CD4-positive, alpha-beta memory T cell (primary cell): ENCODE measurements at regions not wholly inside any gene's neighbourhood (a gene's known extent, or its start where the extent isn't known, plus 50 kb on each side); places are given as distances from the start of the nearest gene placed in this dataset.

Source experiments
- CTCF ChIA-PET: fragments of 350-600 bp; sonication (Branson Sonifier 250); formaldehyde crosslinking; loops from one replicate; lab custom pipeline; 2021; ENCODE audit warnings: inconsistent platforms; ENCODE audit not compliant: partially characterized antibody; lab: Charles Lee
- POLR2A ChIA-PET: fragments of 350-600 bp; sonication (Branson Sonifier 250); formaldehyde crosslinking; loops from one replicate; lab custom pipeline; 2021; ENCODE audit not compliant: partially characterized antibody; lab: Charles Lee
- DNase-seq, 5 donors: peaks; one replicate each; pipeline versions ENCODE4 v3.0.0 to v3.0.0-alpha.2; 2020 to 2022; ENCODE audit warnings: mixed read lengths in 1 of 5
- H3K27ac ChIP-seq: one replicate; pipeline ENCODE4 v1.7.0; 2013; ENCODE audit warnings: low read depth, low read length
- H3K27me3 ChIP-seq: 2 replicates; pipeline ENCODE4 v1.7.0; 2013; ENCODE audit warnings: mild to moderate bottlenecking, low read length, moderate library complexity; ENCODE audit not compliant: insufficient read depth
- H3K36me3 ChIP-seq: 2 replicates; pipeline ENCODE4 v1.7.0; 2013; ENCODE audit warnings: mild to moderate bottlenecking, low read length, moderate library complexity; ENCODE audit not compliant: insufficient read depth
- H3K4me1 ChIP-seq: 2 replicates; pipeline ENCODE4 v1.7.0; 2013; ENCODE audit warnings: mild to moderate bottlenecking, low read length, moderate library complexity; ENCODE audit not compliant: insufficient read depth
- H3K4me3 ChIP-seq, 2 donors: one replicate each; pipeline ENCODE4 v1.7.0; 2013; ENCODE audit warnings: low read length in 2 of 2, mild to moderate bottlenecking in 1 of 2
- H3K9me3 ChIP-seq, 2 donors: one replicate each; pipeline ENCODE4 v1.7.0; 2013; ENCODE audit warnings: low read length in 2 of 2, control low read depth in 1 of 2; ENCODE audit not compliant: control insufficient read depth in 1 of 2
- H3K27ac Mint-ChIP-seq, 7 donors: one replicate each; pipeline ENCODE4 v1.8.0; 2020 to 2021; ENCODE audit warnings: mixed read lengths in 7 of 7, mild to moderate bottlenecking in 6 of 7, inconsistent platforms in 3 of 7, moderate library complexity in 3 of 7
- H3K27me3 Mint-ChIP-seq, 2 donors: one replicate each; pipeline ENCODE4 v1.8.0; 2020 to 2021; ENCODE audit warnings: mixed read lengths in 2 of 2
- H3K36me3 Mint-ChIP-seq, 2 donors: one replicate each; pipeline ENCODE4 v1.8.0; 2020 to 2021; ENCODE audit warnings: mixed read lengths in 2 of 2, inconsistent platforms in 1 of 2, mild to moderate bottlenecking in 1 of 2
- H3K4me1 Mint-ChIP-seq, 4 donors: one replicate each; pipeline ENCODE4 v1.8.0; 2020 to 2021; ENCODE audit warnings: mixed read lengths in 4 of 4, mild to moderate bottlenecking in 1 of 4
- H3K4me3 Mint-ChIP-seq, 8 donors: one replicate each; pipeline ENCODE4 v1.8.0; 2020 to 2021; ENCODE audit warnings: mixed read lengths in 8 of 8, mild to moderate bottlenecking in 7 of 8, moderate library complexity in 6 of 8, inconsistent platforms in 3 of 8
- H3K9me3 Mint-ChIP-seq, 8 donors: one replicate each; pipeline ENCODE4 v1.8.0; 2020 to 2021; ENCODE audit warnings: mixed read lengths in 8 of 8, mild to moderate bottlenecking in 5 of 8, inconsistent platforms in 3 of 8, moderate library complexity in 1 of 8
- intact Hi-C: fragments of 100-400 bp; cut with micrococcal nuclease; formaldehyde crosslinking; loops from one replicate; pipeline ENCODE4 v1.15.1; 2023

DNA sequence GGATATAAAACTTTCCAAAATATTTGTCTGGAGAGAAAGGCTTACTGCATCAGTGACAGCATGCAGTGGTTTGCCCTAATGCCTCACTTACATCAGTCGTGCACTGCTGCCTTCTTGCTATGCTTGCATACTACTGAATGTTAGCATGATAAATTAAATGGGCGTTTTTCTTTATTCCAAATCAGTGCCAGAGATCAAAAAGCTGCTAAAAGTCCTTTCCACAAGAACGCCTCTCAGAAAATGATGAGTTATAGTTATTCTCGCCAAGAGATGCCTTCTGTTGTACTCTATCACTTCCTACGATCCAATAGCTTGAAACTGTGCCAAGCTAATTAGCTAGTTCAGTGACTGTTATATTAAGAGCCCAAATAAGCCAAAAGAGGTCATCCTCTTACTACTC, 345.8 kb upstream of the ROBO2 start:
- Mint-ChIP-seq H3K27me3 (no peaks in the 10 kb centered on the region), H3K9me3 (peaks cover 2 to 17% (median 9%) of the 10 kb centered on the region in 8 donors), H3K27ac (no peak overlapping the region), H3K4me3 (no peak overlapping the region), H3K36me3 (no peaks in the 10 kb centered on the region), H3K4me1 (no peaks in the 10 kb centered on the region)
- CTCF ChIA-PET: no interaction called here
- no peaks in the 10 kb centered on the region for H3K27me3 ChIP-seq
- intact Hi-C loops: no loop called here
- H3K9me3 ChIP-seq: no peaks in the 10 kb centered on the region
- no peak overlapping the region for H3K27ac ChIP-seq
- no peaks in the 10 kb centered on the region for H3K36me3 ChIP-seq
- DNase-seq: no peak
- no peaks in the 10 kb centered on the region for H3K4me1 ChIP-seq
- no peak overlapping the region for H3K4me3 ChIP-seq
- POLR2A ChIA-PET: no interaction called here

GRCh38 chr3:76698136-76698706, 341.7 kb upstream of the ROBO2 start:
- ChIA-PET CTCF (no interaction called here), POLR2A (no interaction called here)
- DNase-seq: no peak
- Histone ChIP-seq H3K27me3 (no peaks in the 10 kb centered on the region), H3K9me3 (no peaks in the 10 kb centered on the region), H3K4me1 (no peaks in the 10 kb centered on the region), H3K4me3 (no peak overlapping the region), H3K36me3 (no peaks in the 10 kb centered on the region), H3K27ac (no peak overlapping the region)
- Mint-ChIP-seq H3K4me1 (no peaks in the 10 kb centered on the region), H3K27me3 (no peaks in the 10 kb centered on the region), H3K4me3 (no peak overlapping the region), H3K9me3 (peaks cover 0 to 13% (median 7%) of the 10 kb centered on the region in 8 donors), H3K36me3 (no peaks in the 10 kb centered on the region), H3K27ac (no peak overlapping the region)
- intact Hi-C loops: no loop called here

GRCh38 chr3:76699846-76700245, 340.1 kb upstream of the ROBO2 start:
- Mint-ChIP-seq H3K27me3 (no peaks in the 10 kb centered on the region), H3K36me3 (no peaks in the 10 kb centered on the region), H3K4me3 (no peak overlapping the region), H3K9me3 (peaks cover 4 to 15% (median 10%) of the 10 kb centered on the region in 8 donors), H3K4me1 (no peaks in the 10 kb centered on the region), H3K27ac (no peak overlapping the region)
- intact Hi-C loops: no loop called here
- no peak overlapping the region for H3K4me3 ChIP-seq
- no peak for DNase-seq
- H3K4me1 ChIP-seq: no peaks in the 10 kb centered on the region
- ChIA-PET CTCF (no interaction called here), POLR2A (no interaction called here)
- H3K27ac ChIP-seq: no peak overlapping the region
- no peaks in the 10 kb centered on the region for H3K27me3 ChIP-seq
- H3K36me3 ChIP-seq: no peaks in the 10 kb centered on the region
- no peaks in the 10 kb centered on the region for H3K9me3 ChIP-seq

DNA sequence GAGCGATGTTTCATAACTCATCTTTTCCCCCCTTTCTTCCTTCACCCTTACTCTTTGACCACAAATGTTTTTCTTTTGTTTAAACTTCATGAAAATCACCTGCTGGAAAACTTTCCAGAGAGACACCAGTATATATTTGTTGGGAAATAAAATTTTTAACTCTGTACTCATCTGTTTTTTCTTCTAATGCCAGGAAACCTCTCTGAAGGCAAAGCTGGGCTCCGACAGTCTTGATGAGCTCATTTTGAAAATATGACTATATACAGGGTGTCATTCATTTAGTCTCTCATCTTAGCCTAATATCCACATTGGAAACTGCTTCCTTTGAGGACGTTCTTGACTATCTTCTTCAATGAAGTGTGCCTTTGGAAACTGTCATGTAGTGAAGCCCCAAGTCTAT, 339.6 kb upstream of the ROBO2 start:
- H3K36me3 ChIP-seq: no peaks in the 10 kb centered on the region
- no peaks in the 10 kb centered on the region for H3K27me3 ChIP-seq
- H3K4me3 Mint-ChIP-seq: no peak overlapping the region
- no peaks in the 10 kb centered on the region for H3K4me1 Mint-ChIP-seq
- H3K27ac ChIP-seq: no peak overlapping the region
- no peak overlapping the region for H3K4me3 ChIP-seq
- peaks cover 4 to 15% (median 10%) of the 10 kb centered on the region in 8 donors for H3K9me3 Mint-ChIP-seq
- no peaks in the 10 kb centered on the region for H3K27me3 Mint-ChIP-seq
- POLR2A ChIA-PET: no interaction called here
- no peak overlapping the region for H3K27ac Mint-ChIP-seq
- no peaks in the 10 kb centered on the region for H3K36me3 Mint-ChIP-seq
- DNase-seq: no peak
- intact Hi-C loops: no loop called here
- CTCF ChIA-PET: no interaction called here
- no peaks in the 10 kb centered on the region for H3K9me3 ChIP-seq
- H3K4me1 ChIP-seq: no peaks in the 10 kb centered on the region

- H3K27me3 Mint-ChIP-seq: no peaks in the 10 kb centered on the region
- Histone ChIP-seq H3K27ac (no peak overlapping the region), H3K9me3 (no peaks in the 10 kb centered on the region), H3K36me3 (no peaks in the 10 kb centered on the region), H3K4me1 (no peaks in the 10 kb centered on the region), H3K4me3 (no peak overlapping the region), H3K27me3 (no peaks in the 10 kb centered on the region)
- no peak overlapping the region for H3K4me3 Mint-ChIP-seq
- CTCF ChIA-PET: no interaction called here
- DNase-seq: no peak
- POLR2A ChIA-PET: no interaction called here
- no peaks in the 10 kb centered on the region for H3K36me3 Mint-ChIP-seq
- no peaks in the 10 kb centered on the region for H3K4me1 Mint-ChIP-seq
- peaks cover 3 to 19% (median 12%) of the 10 kb centered on the region in 8 donors for H3K9me3 Mint-ChIP-seq
- no peak overlapping the region for H3K27ac Mint-ChIP-seq
- intact Hi-C loops: no loop called here
These were observed 337.2 kb upstream of the ROBO2 start for GRCh38 chr3:76702676-76703075.

GRCh38 chr3:76715426-76715825, 324.5 kb upstream of the ROBO2 start:
- H3K4me3 ChIP-seq: no peak overlapping the region
- H3K36me3 ChIP-seq: no peaks in the 10 kb centered on the region
- ChIA-PET POLR2A (no interaction called here), CTCF (no interaction called here)
- H3K27ac ChIP-seq: no peak overlapping the region
- H3K4me1 ChIP-seq: no peaks in the 10 kb centered on the region
- Mint-ChIP-seq H3K4me3 (no peak overlapping the region), H3K27ac (no peak overlapping the region), H3K36me3 (no peaks in the 10 kb centered on the region), H3K9me3 (peaks cover 0 to 16% (median 4%) of the 10 kb centered on the region in 8 donors), H3K27me3 (no peaks in the 10 kb centered on the region), H3K4me1 (no peaks in the 10 kb centered on the region)
- no peaks in the 10 kb centered on the region for H3K27me3 ChIP-seq
- intact Hi-C loops: no loop called here
- DNase-seq: no peak
- H3K9me3 ChIP-seq: no peaks in the 10 kb centered on the region

GRCh38 chr3:76723366-76723765, 316.5 kb upstream of the ROBO2 start:
- Mint-ChIP-seq H3K4me1 (no peaks in the 10 kb centered on the region), H3K27ac (no peak overlapping the region), H3K4me3 (no peak overlapping the region), H3K9me3 (peaks cover 0 to 26% (median 9%) of the 10 kb centered on the region in 8 donors), H3K36me3 (no peaks in the 10 kb centered on the region), H3K27me3 (no peaks in the 10 kb centered on the region)
- ChIA-PET POLR2A (no interaction called here), CTCF (no interaction called here)
- H3K4me1 ChIP-seq: no peaks in the 10 kb centered on the region
- no peak overlapping the region for H3K4me3 ChIP-seq
- no peaks in the 10 kb centered on the region for H3K36me3 ChIP-seq
- H3K27me3 ChIP-seq: no peaks in the 10 kb centered on the region
- DNase-seq: no peak
- no peaks in the 10 kb centered on the region for H3K9me3 ChIP-seq
- intact Hi-C loops: no loop called here
- no peak overlapping the region for H3K27ac ChIP-seq

- no peaks in the 10 kb centered on the region for H3K36me3 Mint-ChIP-seq
- no peak overlapping the region for H3K4me3 Mint-ChIP-seq
- ChIA-PET CTCF (no interaction called here), POLR2A (no interaction called here)
- no peak for DNase-seq
- H3K9me3 ChIP-seq: no peaks in the 10 kb centered on the region
- H3K36me3 ChIP-seq: no peaks in the 10 kb centered on the region
- H3K4me1 ChIP-seq: no peaks in the 10 kb centered on the region
- no peak overlapping the region for H3K27ac ChIP-seq
- peaks cover 0 to 26% (median 10%) of the 10 kb centered on the region in 8 donors for H3K9me3 Mint-ChIP-seq
- no peak overlapping the region for H3K4me3 ChIP-seq
- intact Hi-C loops: no loop called here
- no peak overlapping the region for H3K27ac Mint-ChIP-seq
- no peaks in the 10 kb centered on the region for H3K27me3 ChIP-seq
- no peaks in the 10 kb centered on the region for H3K27me3 Mint-ChIP-seq
- no peaks in the 10 kb centered on the region for H3K4me1 Mint-ChIP-seq
These were observed 315.8 kb upstream of the ROBO2 start for GRCh38 chr3:76724075-76724474.
